ENCODE measurements at regions not wholly inside any gene's neighbourhood (a gene's known extent, or its start where the extent isn't known, plus 50 kb on each side); places are given as distances from the start of the nearest gene placed in this dataset.
"Not testable (repeated sequence)": the region's sequence is repeated elsewhere in the genome, so short reads cannot be mapped to it uniquely, and the experiment has no call there.

- DNase-seq (ENCODE audit: low read depth, low spot score) = no peak
Observed at GRCh38 chr6:23483896-23484295, 642.1 kb upstream of the NRSN1 start.

GRCh38 chr6:23494367-23494766 is 631.6 kb upstream of the NRSN1 start:
- no peak for DNase-seq (ENCODE audit: low read depth, low spot score)

- no peak for DNase-seq (ENCODE audit: low read depth, low spot score)
Observed at GRCh38 chr6:23498013-23498412, 628.0 kb upstream of the NRSN1 start.

GRCh38 chr6:23499549-23499948 is 626.5 kb upstream of the NRSN1 start:
- no peak for DNase-seq (ENCODE audit: low read depth, low spot score)

- no peak for DNase-seq (ENCODE audit: low read depth, low spot score)
Observed at GRCh38 chr6:23503173-23503572, 622.8 kb upstream of the NRSN1 start.

- DNase-seq (ENCODE audit: low read depth, low spot score) = no peak
Observed at GRCh38 chr6:23505026-23505425, 621.0 kb upstream of the NRSN1 start.

GRCh38 chr6:23510778-23511510 is 615.1 kb upstream of the NRSN1 start:
- no peak for DNase-seq (ENCODE audit: low read depth, low spot score)

- no peak for DNase-seq (ENCODE audit: low read depth, low spot score)
Observed at GRCh38 chr6:23511817-23512216, 614.2 kb upstream of the NRSN1 start.

- DNase-seq (ENCODE audit: low read depth, low spot score) = no peak
Observed at GRCh38 chr6:23518294-23518693, 607.7 kb upstream of the NRSN1 start.

- no peak for DNase-seq (ENCODE audit: low read depth, low spot score)
Observed at GRCh38 chr6:23522792-23523547, 603.0 kb upstream of the NRSN1 start.

GRCh38 chr6:23523771-23524170 is 602.2 kb upstream of the NRSN1 start:
- no peak for DNase-seq (ENCODE audit: low read depth, low spot score)

GRCh38 chr6:23524548-23524947 is 601.5 kb upstream of the NRSN1 start:
- DNase-seq (ENCODE audit: low read depth, low spot score) = no peak

- DNase-seq (ENCODE audit: low read depth, low spot score) = no peak
Observed at GRCh38 chr6:23526526-23526925, 599.5 kb upstream of the NRSN1 start.

- no peak for DNase-seq (ENCODE audit: low read depth, low spot score)
Observed at GRCh38 chr6:23529902-23530301, 596.1 kb upstream of the NRSN1 start.

- no peak for DNase-seq (ENCODE audit: low read depth, low spot score)
Observed at GRCh38 chr6:23531666-23532065, 594.3 kb upstream of the NRSN1 start.

- DNase-seq (ENCODE audit: low read depth, low spot score) = no peak
Observed at GRCh38 chr6:23532227-23532626, 593.8 kb upstream of the NRSN1 start.

GRCh38 chr6:23533311-23533710 is 592.7 kb upstream of the NRSN1 start:
- DNase-seq (ENCODE audit: low read depth, low spot score) = no peak

- DNase-seq (ENCODE audit: low read depth, low spot score) = no peak
Observed at GRCh38 chr6:23533944-23534343, 592.1 kb upstream of the NRSN1 start.

- DNase-seq (ENCODE audit: low read depth, low spot score) = no peak
Observed at GRCh38 chr6:23534351-23534750, 591.7 kb upstream of the NRSN1 start.

GRCh38 chr6:23535101-23535500 is 590.9 kb upstream of the NRSN1 start:
- DNase-seq (ENCODE audit: low read depth, low spot score) = no peak

GRCh38 chr6:23537828-23538227 is 588.2 kb upstream of the NRSN1 start:
- DNase-seq (ENCODE audit: low read depth, low spot score) = no peak

- no peak for DNase-seq (ENCODE audit: low read depth, low spot score)
Observed at GRCh38 chr6:23547851-23548250, 578.2 kb upstream of the NRSN1 start.

GRCh38 chr6:23554953-23555352 is 571.1 kb upstream of the NRSN1 start:
- DNase-seq (ENCODE audit: low read depth, low spot score) = not testable (repeated sequence)
